ENCODE measurements at regions not wholly inside any gene's neighbourhood (a gene's known extent, or its start where the extent isn't known, plus 50 kb on each side); places are given as distances from the start of the nearest gene placed in this dataset.

- TF ChIP-seq FOXP1 (IDR thresholded peaks at IDR 0.05) (no peak), FOXP1 (CRISPR knock-in tag; IDR thresholded peaks at IDR 0.05) (no peak), PRDM10 (CRISPR knock-in tag; IDR thresholded peaks at IDR 0.05; ENCODE audit: low read depth) (no peak), ZNF609 (CRISPR knock-in tag; IDR thresholded peaks at IDR 0.05; ENCODE audit: borderline replicate concordance) (no peak), ZBTB8A (CRISPR knock-in tag; IDR thresholded peaks at IDR 0.05; ENCODE audit: borderline replicate concordance, low read depth) (no peak), ZNF142 (CRISPR knock-in tag; IDR thresholded peaks at IDR 0.05) (no peak), ZBTB49 (CRISPR knock-in tag; IDR thresholded peaks at IDR 0.05; ENCODE audit: borderline replicate concordance) (no peak), FOXC1 (CRISPR knock-in tag; IDR thresholded peaks at IDR 0.05; ENCODE audit: borderline replicate concordance) (no peak), SAP130 (CRISPR knock-in tag; IDR thresholded peaks at IDR 0.05; ENCODE audit: low read depth) (no peak)
Measured at GRCh38 chr3:177830411-177830849, 633.1 kb upstream of the TBL1XR1 start (continued).
